Rectal smooth muscle tissue (tissue), 1 donor: ENCODE measurements at regions not wholly inside any gene's neighbourhood (a gene's known extent, or its start where the extent isn't known, plus 50 kb on each side); places are given as distances from the start of the nearest gene placed in this dataset.

ENCODE experiments used
- H3K27ac ChIP-seq: one replicate; pipeline ENCODE4 v1.7.0; 2013; ENCODE audit warnings: low read depth, low read length, inconsistent platforms
- H3K27me3 ChIP-seq: one replicate; pipeline ENCODE4 v1.7.0; 2013; ENCODE audit warnings: low read length; ENCODE audit not compliant: control insufficient read depth, insufficient read depth
- H3K36me3 ChIP-seq: one replicate; pipeline ENCODE4 v1.7.0; 2013; ENCODE audit warnings: low read length; ENCODE audit not compliant: control insufficient read depth, insufficient read depth
- H3K4me1 ChIP-seq: one replicate; pipeline ENCODE4 v1.7.0; 2013; ENCODE audit warnings: low read length; ENCODE audit not compliant: control insufficient read depth, insufficient read depth
- H3K4me3 ChIP-seq: one replicate; pipeline ENCODE4 v1.7.0; 2013; ENCODE audit warnings: low read length
- H3K9ac ChIP-seq: one replicate; pipeline ENCODE4 v1.7.0; 2013; ENCODE audit warnings: low read length

GRCh38 chr10:53023411-53023810 lies 250.8 kb upstream of the MBL2 start:
- Histone ChIP-seq H3K27ac (no peak overlapping the region), H3K27me3 (no peaks in the 10 kb centered on the region), H3K36me3 (no peaks in the 10 kb centered on the region), H3K9ac (no peak overlapping the region), H3K4me1 (no peaks in the 10 kb centered on the region), H3K4me3 (no peak overlapping the region)

- Histone ChIP-seq H3K36me3 (no peaks in the 10 kb centered on the region), H3K27me3 (no peaks in the 10 kb centered on the region), H3K27ac (no peak overlapping the region)
These were observed 250.1 kb upstream of the MBL2 start for GRCh38 chr10:53022611-53023088.

GRCh38 chr10:53013201-53013810 lies 240.7 kb upstream of the MBL2 start:
- Histone ChIP-seq H3K36me3 (no peaks in the 10 kb centered on the region), H3K4me3 (no peak overlapping the region), H3K27ac (no peak overlapping the region), H3K27me3 (no peaks in the 10 kb centered on the region), H3K4me1 (no peaks in the 10 kb centered on the region), H3K9ac (no peak overlapping the region)

More at GRCh38 chr10:53022611-53023088, 250.1 kb upstream of the MBL2 start:
- H3K4me1 ChIP-seq, result no peaks in the 10 kb centered on the region
- H3K4me3 ChIP-seq, result no peak overlapping the region
- H3K9ac ChIP-seq, result no peak overlapping the region

- no peak overlapping the region for H3K27ac ChIP-seq
- H3K36me3 ChIP-seq, result no peaks in the 10 kb centered on the region
- no peaks in the 10 kb centered on the region for H3K27me3 ChIP-seq
- no peaks in the 10 kb centered on the region for H3K4me1 ChIP-seq
- H3K9ac ChIP-seq, result no peak overlapping the region
- no peak overlapping the region for H3K4me3 ChIP-seq
These were observed 237.7 kb upstream of the MBL2 start for GRCh38 chr10:53009961-53010907.

- H3K36me3 ChIP-seq, result no peaks in the 10 kb centered on the region
- no peak overlapping the region for H3K9ac ChIP-seq
- H3K27me3 ChIP-seq, result no peaks in the 10 kb centered on the region
- H3K27ac ChIP-seq, result no peak overlapping the region
- H3K4me1 ChIP-seq, result no peaks in the 10 kb centered on the region
- H3K4me3 ChIP-seq, result no peak overlapping the region
These were observed 234.9 kb upstream of the MBL2 start for GRCh38 chr10:53007527-53007842.

GRCh38 chr10:53006663-53007526 lies 234.3 kb upstream of the MBL2 start:
- Histone ChIP-seq H3K4me3 (no peak overlapping the region), H3K9ac (no peak overlapping the region), H3K27ac (no peak overlapping the region), H3K36me3 (no peaks in the 10 kb centered on the region), H3K4me1 (no peaks in the 10 kb centered on the region), H3K27me3 (no peaks in the 10 kb centered on the region)

GRCh38 chr10:53005612-53006345 lies 233.2 kb upstream of the MBL2 start:
- H3K27ac ChIP-seq, result no peak overlapping the region
- H3K4me3 ChIP-seq, result no peak overlapping the region
- no peaks in the 10 kb centered on the region for H3K4me1 ChIP-seq
- H3K9ac ChIP-seq, result no peak overlapping the region
- H3K36me3 ChIP-seq, result no peaks in the 10 kb centered on the region
- no peaks in the 10 kb centered on the region for H3K27me3 ChIP-seq

- no peak overlapping the region for H3K4me3 ChIP-seq
- H3K4me1 ChIP-seq, result no peaks in the 10 kb centered on the region
- H3K36me3 ChIP-seq, result no peaks in the 10 kb centered on the region
- no peak overlapping the region for H3K27ac ChIP-seq
- H3K9ac ChIP-seq, result no peak overlapping the region
- H3K27me3 ChIP-seq, result no peaks in the 10 kb centered on the region
These were observed 230.5 kb upstream of the MBL2 start for GRCh38 chr10:53003094-53003493.

GRCh38 chr10:52999681-53000080 lies 227.1 kb upstream of the MBL2 start:
- Histone ChIP-seq H3K9ac (no peak overlapping the region), H3K4me3 (no peak overlapping the region), H3K4me1 (no peaks in the 10 kb centered on the region), H3K27me3 (no peaks in the 10 kb centered on the region), H3K36me3 (no peaks in the 10 kb centered on the region), H3K27ac (no peak overlapping the region)

GRCh38 chr10:52999258-52999657 lies 226.7 kb upstream of the MBL2 start:
- Histone ChIP-seq H3K4me1 (no peaks in the 10 kb centered on the region), H3K27me3 (no peaks in the 10 kb centered on the region), H3K36me3 (no peaks in the 10 kb centered on the region), H3K9ac (no peak overlapping the region), H3K4me3 (no peak overlapping the region), H3K27ac (no peak overlapping the region)

- Histone ChIP-seq H3K27ac (no peak overlapping the region), H3K27me3 (no peaks in the 10 kb centered on the region), H3K4me1 (no peaks in the 10 kb centered on the region), H3K9ac (no peak overlapping the region), H3K4me3 (no peak overlapping the region), H3K36me3 (no peaks in the 10 kb centered on the region)
These were observed 224.4 kb upstream of the MBL2 start for GRCh38 chr10:52997007-52997406.

GRCh38 chr10:52994370-52994769 lies 221.8 kb upstream of the MBL2 start:
- Histone ChIP-seq H3K27ac (no peak overlapping the region), H3K4me1 (no peaks in the 10 kb centered on the region), H3K36me3 (no peaks in the 10 kb centered on the region), H3K27me3 (no peaks in the 10 kb centered on the region), H3K4me3 (no peak overlapping the region), H3K9ac (no peak overlapping the region)
